Body of pancreas (tissue), 4 donors: ENCODE measurements at regions not wholly inside any gene's neighbourhood (a gene's known extent, or its start where the extent isn't known, plus 50 kb on each side); places are given as distances from the start of the nearest gene placed in this dataset.

Experiments used
- CTCF ChIP-seq, 7 experiments: fragments of 450-650 bp in 4 of 7; fragments of 200-600 bp in 3 of 7; sonication (generic) in 3 of 7; IDR thresholded peaks; one replicate each; pipeline ENCODE4 v1.5.1; 2016 to 2019; ENCODE audit warnings: antibody characterized with exemption in 7 of 7
- POLR2A ChIP-seq, 3 donors: fragments of 450-650 bp; IDR thresholded peaks; one replicate each; pipeline ENCODE4 v1.6.1; 2016; ENCODE audit warnings: antibody characterized with exemption in 3 of 3, mild to moderate bottlenecking in 2 of 3

GRCh38 chr4:151922306-151922705, 161.5 kb upstream of the GATB start:
- TF ChIP-seq CTCF (IDR thresholded peaks at IDR 0.05) (no peak), POLR2A (IDR thresholded peaks at IDR 0.05) (no peak)
